ENCODE measurements at regions not wholly inside any gene's neighbourhood (a gene's known extent, or its start where the extent isn't known, plus 50 kb on each side); places are given as distances from the start of the nearest gene placed in this dataset.

DNA sequence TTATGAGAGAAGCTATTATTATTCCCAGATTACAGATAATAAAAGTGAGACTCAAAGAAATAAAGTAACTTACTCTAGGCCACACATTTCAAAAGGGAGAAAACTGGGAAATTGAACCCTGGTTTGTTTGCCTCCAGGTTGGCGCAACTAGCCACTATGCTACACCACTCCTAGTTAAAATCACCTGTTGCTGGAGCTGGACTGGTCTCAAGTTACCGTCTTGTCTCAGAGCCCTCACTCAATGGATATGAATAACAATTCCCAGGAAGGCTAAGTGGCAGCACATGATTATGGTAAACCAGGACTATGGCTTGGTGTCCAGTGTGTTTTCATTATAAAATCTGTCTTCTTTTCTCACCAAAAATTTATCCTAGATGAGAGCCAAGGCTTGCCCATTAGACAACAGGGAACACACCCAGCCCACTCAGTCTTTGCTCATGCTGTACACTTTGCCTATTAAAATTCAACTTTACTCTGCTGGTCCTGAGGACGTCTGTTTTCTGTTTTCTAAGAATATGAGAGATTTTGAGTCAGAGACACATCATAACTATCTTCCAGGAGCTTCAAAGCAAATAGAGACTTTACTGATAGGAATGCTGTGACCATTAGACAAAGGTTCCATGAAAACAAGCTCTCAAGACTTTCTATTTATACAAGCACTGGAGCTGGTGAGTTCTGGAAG lies 58.1 kb downstream of the ADRB2 start:
- H3K27ac ChIP-seq (ENCODE audit: extremely low read depth, low read depth, low read length) = no peak overlapping the region
- no peak overlapping the region for H3K9ac ChIP-seq (ENCODE audit: insufficient read depth in 1 of 2, low read depth in 2 of 2, low read length in 2 of 2)
- POLR2A ChIA-PET = interaction anchor here (0.6 to 1.0 kb wide), 3 partner anchors 10 to 82 kb away, joined by 3 to 4 read pairs (median 3); no protein-coding TSS in a partner anchor
- FAIRE-seq = no peak
- no peak overlapping the region for H3K4me2 ChIP-seq (ENCODE audit: insufficient read depth, low read length)
- DNase-seq (ENCODE audit: extremely low read depth in 1 of 4, low spot score in 3 of 4) = no peak
- intact Hi-C loops (cut with micrococcal nuclease) = no loop called here
- in situ Hi-C loops (cut with MboI) = no loop called here
- no peaks in the 10 kb centered on the region; the same call in 1 of the 2 replicates for H4K20me1 ChIP-seq (replicated peaks; ENCODE audit: control insufficient read depth, insufficient read depth, low read length)
- H2AFZ ChIP-seq (ENCODE audit: low read depth, low read length) = no peak overlapping the region
- H3K9me1 ChIP-seq (ENCODE audit: control insufficient read depth, insufficient read depth, low read length) = no peaks in the 10 kb centered on the region
- H3K4me1 ChIP-seq (replicated peaks in 1 of 2; ENCODE audit: control insufficient read depth in 2 of 2, insufficient read depth in 2 of 2, low read length in 2 of 2) = no peaks in the 10 kb centered on the region
- ATAC-seq = no peak
- no peaks in the 10 kb centered on the region; a peak in 1 of 5 replicates for H3K27me3 ChIP-seq (ENCODE audit: control insufficient read depth in 2 of 2, insufficient read depth in 2 of 2, low read length in 2 of 2)
- no peaks in the 10 kb centered on the region for H3K9me3 ChIP-seq (replicated peaks; ENCODE audit: control insufficient read depth, insufficient read depth, low read depth, low read length)
- WGBS (ENCODE audit: insufficient coverage, low coverage, missing lambda C conversion rate) = 0% methylated on average over 3 of the region's 3 CpGs
- no peaks in the 10 kb centered on the region for H3K36me3 ChIP-seq (ENCODE audit: control insufficient read depth, insufficient read depth, low read length)
- no TSS peak for BruUV-seq (replicated peaks)
- H3K4me3 ChIP-seq = no peak overlapping the region
- CTCF ChIA-PET (ENCODE audit: low intra/inter-chr PET ratio) = no interaction called here
- TF ChIP-seq ZNF785 (CRISPR knock-in tag; IDR thresholded peaks at IDR 0.05) (no peak), ZBTB1 (CRISPR knock-in tag; IDR thresholded peaks at IDR 0.05; ENCODE audit: borderline replicate concordance, low read depth) (no peak), HCFC1 (IDR thresholded peaks at IDR 0.05; ENCODE audit: low read depth, low read length) (no peak), ASH1L (IDR thresholded peaks at IDR 0.05; ENCODE audit: borderline replicate concordance, low read depth, partially characterized antibody) (no peak), PYGO2 (tag; IDR thresholded peaks at IDR 0.05) (no peak), TOE1 (IDR thresholded peaks at IDR 0.05; ENCODE audit: borderline replicate concordance) (no peak), TOE1 (CRISPR knock-in tag; IDR thresholded peaks at IDR 0.05; ENCODE audit: borderline replicate concordance, low read depth) (no peak), ZNF3 (CRISPR knock-in tag; IDR thresholded peaks at IDR 0.05) (no peak), SIRT6 (IDR thresholded peaks at IDR 0.05; ENCODE audit: low read depth, low read length) (no peak), RAD51 (IDR thresholded peaks at IDR 0.05; ENCODE audit: borderline replicate concordance, low read depth) (no peak), POLR2AphosphoS2 (IDR thresholded peaks at IDR 0.05; ENCODE audit: low read length) (no peak), CXXC5 (CRISPR knock-in tag; IDR thresholded peaks at IDR 0.05) (no peak), NKRF (IDR thresholded peaks at IDR 0.05; ENCODE audit: borderline replicate concordance) (no peak), FOSL1 (tag; conservative IDR thresholded peaks at IDR 0.05) (no peak), ZNF695 (CRISPR knock-in tag; IDR thresholded peaks at IDR 0.05) (no peak), ZNF174 (CRISPR knock-in tag; IDR thresholded peaks at IDR 0.05) (no peak), SUPT5H (IDR thresholded peaks at IDR 0.05) (no peak), GTF2A2 (tag; IDR thresholded peaks at IDR 0.05) (no peak), ZNF41 (CRISPR knock-in tag; conservative IDR thresholded peaks at IDR 0.05) (no peak), ZNF431 (CRISPR knock-in tag; IDR thresholded peaks at IDR 0.05) (no peak), SMAD2 (IDR thresholded peaks at IDR 0.05; ENCODE audit: low read depth, low read length) (no peak)
- no peaks in the 10 kb centered on the region for H3K79me2 ChIP-seq (ENCODE audit: control insufficient read depth, insufficient read depth, low read length)
